Fibroblast of the conjunctiva (primary cell): ENCODE measurements at regions not wholly inside any gene's neighbourhood (a gene's known extent, or its start where the extent isn't known, plus 50 kb on each side); places are given as distances from the start of the nearest gene placed in this dataset.
A peak's percentile ranks its signal among the peaks of the same experiment; 100 is the strongest.

Source experiments
- DNase-seq: peaks from one replicate; pipeline ENCODE4 v3.0.0-alpha.2; 2010; ENCODE audit warnings: low read depth

DNA sequence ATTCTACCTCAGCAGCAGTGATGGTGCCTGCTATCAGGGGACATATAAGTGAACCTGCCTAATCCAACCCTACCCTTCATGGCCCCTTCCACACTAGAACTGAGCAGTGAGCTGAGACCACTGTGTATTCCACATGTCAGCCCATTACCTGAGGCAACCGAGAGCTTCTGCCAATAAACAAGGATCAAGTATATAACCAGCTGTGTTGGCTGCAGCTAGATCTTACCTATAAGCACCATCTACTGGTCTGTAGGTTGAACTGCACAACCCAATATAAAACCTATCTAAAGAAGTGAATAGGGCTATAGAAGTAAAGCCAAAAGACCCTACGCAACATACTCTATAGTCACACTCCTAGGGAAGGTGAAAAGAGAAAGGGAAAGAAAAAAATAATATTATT, 376.9 kb downstream of the HHIPL2 start:
- DNase-seq, result peak; percentile 72

DNA sequence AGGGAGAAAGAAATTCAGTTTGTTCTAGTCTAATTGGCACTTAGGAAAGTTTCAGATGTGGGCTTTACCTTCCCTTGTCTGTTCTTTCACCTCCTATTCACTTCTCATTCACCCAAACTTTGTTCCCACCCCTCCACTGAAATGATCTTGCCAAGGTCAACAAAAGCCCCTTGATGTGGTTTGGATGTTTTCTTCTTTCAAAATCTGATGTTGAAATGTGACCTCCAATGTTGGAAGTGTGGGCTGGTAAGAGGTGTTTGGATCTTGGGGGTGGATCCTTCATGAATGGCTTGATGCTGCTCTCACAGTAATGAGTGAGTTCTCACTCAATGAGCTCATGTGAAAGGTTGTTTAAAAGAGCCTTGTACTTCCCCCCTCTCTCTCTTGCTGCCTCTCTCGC, 379.3 kb downstream of the HHIPL2 start:
- DNase-seq, result no peak

DNA sequence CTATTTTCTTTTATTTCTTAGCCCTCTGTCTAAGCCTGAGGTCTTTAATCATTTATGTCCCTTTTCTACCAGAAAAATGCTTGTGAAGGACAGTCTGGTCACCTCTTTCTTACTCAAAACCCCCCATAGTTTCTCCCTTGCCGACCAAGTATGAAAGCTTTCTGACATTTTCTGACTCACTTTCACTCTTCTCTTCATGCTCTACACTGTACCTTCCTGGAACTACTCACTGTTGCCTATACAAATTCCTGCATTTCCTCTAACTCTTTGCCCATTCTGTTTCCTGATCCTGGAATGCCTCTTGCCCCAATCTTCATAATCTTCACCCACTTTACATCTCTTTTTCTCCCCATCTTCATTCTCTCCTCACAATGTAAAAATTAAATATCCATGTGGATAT, 380.0 kb downstream of the HHIPL2 start:
- no peak for DNase-seq

DNA sequence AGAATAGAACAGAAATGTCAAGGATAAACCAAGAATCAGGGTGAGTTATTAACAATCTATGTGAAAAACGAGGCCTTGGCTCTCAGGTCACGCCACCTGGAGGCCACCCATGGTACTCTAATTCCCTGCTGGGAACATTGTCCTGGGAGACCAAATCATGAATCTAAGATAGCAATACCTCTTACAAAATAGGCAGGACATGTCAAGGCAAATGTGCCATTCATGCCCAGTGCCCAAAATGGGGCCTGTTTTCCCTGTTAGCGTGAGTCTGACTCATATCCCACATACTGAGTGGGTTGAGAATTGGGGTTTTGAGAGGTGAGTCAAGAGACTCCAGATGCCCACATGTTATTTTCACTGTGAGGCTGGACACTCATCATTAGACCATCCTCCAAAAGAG, 380.8 kb downstream of the HHIPL2 start:
- peak; percentile 20 for DNase-seq

DNA sequence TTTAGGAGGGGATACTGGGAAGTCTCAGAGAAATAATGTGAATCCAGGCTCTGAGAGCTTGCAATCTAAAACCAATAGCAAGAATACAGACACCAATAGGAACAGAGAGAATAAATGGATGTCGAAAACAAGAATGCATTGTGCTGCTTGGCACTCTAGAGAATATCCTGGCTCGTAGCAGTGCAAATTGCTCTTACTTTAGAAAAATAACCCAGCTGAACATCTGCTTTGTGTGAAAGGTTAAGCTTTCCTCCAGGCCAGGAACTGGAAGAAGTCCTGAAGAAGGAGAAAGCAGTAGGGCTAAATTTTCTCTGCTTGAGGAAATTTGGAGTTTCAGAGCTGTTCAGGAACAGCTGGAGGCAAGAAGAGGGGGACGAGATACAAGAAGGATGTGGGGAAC, 382.3 kb downstream of the HHIPL2 start:
- DNase-seq, result peak; percentile 56

DNA sequence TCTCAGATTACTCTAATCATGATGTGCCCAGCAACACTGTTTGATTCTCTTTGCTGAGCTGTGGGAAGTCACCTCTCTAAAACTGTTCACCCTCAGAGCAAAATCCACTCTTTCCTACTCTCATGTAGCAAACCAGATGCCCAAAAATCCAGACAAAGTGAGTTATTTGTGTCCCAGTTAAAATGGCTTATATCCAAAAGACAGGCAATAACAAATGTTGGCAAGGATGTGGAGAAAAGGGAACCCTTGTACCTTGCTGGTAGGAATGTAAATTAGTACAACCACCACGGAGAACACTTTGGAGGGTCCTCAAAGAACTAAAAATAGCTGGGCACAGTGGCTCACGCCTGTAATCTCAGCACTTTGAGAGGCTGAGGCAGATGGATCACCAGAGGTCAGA, 384.0 kb downstream of the HHIPL2 start:
- no peak for DNase-seq

DNA sequence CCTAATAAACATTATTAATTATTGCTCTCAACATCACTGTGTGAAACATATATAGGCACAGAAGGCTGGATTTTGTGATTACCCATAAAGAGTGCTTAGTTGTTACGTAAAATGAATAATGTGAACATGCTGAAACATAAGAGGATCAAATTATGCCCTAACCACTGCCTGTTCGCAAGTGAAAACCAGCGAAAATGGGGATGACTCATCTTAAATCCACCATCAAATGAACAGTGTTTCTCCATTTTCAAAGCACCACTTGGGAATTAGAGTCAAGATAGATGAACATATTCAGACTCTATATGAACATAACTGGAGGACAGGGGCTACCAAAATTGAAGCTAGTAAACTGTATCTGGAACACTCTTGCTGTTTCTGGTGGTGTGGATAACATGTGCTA, 386.2 kb downstream of the HHIPL2 start:
- no peak for DNase-seq

DNA sequence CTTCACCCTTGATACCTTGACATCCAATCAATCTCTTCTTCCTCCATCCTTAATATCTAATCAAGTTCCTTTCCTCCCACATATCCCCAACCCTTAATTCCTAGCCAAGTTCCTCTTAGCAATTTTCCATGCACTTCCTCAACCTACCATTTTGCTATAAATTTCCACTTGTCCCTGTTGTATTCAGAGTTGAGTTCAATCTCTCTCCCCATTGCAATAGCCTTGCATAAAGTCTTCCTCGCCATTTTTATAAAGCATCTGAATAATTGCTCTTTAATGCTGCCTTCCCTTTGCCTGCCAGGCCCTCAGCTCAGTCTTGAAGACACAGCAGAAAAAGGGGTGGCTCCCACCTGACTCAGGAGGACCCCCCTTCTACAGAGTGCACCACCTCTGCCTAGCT, 390.3 kb downstream of the HHIPL2 start:
- DNase-seq, result no peak

DNA sequence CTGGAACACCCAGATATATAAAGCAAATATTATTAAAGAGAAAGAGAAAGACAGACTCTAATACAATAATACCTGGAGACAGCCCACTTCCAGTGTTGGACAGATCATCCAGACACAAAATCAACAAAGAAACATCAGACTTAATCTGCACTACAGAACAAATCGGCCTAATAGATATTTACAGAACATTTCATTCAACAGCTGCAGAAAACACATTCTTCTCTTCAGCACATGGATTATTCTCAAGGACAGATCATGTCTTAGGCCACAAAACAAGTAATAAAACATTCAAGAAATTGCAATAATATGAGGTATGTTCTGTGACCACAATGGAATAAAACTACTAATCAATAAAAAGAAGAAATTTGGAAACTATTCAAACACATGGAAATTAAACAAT, 398.3 kb upstream of the DUSP10 start:
- DNase-seq, result no peak

DNA sequence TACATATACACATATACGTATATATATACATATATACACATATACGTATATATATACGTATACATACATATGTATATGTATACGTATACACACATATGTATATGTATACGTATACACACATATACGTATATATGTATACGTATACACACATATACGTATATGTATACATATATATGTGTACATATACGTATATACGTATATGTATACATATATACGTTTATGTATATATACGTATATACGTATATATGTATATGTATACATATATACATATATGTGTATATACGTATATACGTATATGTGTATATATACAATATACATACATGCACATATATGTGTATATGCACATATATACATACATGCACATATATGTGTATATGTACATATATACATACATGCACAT, 396.2 kb upstream of the DUSP10 start:
- DNase-seq, result no peak

DNA sequence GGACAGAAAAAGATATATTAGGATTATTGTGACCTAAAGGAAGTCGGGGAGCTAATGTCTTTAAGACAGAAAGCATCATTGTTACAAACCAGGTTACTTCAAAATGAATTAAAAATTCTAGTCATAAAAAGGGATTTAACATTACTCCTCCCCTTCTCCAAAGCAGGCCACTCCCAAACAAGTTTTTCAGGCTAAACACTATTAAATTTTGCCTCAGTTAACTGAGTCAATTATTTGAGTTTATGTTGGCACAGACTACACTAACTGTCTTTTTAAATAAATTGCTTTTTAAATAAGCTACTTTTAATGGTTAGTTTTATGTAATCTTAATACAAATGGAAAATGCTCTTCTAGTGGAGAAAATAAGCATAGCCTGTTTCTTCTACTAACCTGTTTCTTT, 395.0 kb upstream of the DUSP10 start:
- no peak for DNase-seq

DNA sequence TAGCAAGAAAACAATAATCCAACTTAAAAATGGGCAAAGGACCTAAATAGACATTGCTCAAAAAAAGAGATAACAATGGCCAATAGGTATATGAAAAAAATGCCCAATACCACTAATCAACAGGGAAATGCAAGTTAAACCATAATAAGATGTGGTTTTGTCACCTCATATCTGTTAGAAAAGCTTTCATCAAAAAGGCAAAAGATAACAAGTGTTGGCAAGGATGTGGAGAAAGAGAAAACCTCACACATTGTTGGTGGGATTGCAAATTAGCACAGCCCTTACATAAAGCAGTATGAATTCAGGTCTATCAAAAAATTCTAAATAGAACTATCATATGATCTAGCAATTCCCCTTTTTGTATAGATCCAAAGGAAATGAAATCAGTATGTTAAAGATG, 387.2 kb upstream of the DUSP10 start:
- DNase-seq, result no peak

DNA sequence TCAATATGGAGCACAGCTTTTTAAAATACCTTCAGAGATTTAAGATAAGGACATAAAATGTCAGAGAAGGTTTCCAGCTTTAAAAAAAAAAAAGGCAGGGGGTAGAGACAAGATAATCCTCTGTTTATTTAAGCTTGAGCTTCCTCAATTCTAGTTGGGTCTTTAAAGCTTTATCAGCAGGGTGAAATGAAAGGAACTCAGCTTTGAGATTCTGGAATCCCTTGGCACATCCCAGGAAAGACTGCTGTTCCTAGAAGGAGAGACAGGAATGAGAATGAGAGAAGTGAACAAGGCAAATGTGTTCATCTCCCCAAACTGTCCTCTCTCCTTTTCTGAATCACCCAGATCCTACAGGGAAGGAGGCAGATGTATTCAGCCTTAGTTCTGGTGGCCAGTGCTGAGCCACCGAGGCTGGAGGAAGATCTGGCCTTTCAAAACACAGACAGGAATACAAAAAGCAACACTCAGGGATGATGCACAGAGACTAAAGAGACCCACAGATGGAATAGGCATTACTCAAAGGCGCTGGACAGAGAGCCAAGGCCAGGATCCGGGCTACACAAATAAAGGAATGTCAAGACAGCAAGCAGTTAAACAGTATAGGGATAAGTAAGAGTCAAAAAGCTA, 385.8 kb upstream of the DUSP10 start:
- no peak for DNase-seq

DNA sequence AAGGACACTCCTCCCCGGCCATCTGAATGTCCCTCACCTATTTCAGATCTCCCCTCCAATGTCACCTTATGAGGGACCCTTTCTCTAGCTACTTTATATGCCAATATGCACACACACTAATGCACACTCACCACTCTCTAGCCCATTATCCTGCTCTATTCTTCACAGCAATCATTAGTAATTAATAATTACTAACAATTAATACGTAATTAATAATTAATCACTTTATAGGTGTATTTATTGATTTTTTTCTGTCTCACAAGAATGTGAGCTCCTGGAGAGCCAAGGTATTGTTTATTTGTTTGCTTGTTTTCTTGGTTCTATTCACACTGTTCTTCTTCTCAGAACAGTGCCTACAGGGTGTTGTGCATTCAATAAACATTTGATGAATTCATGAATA, 385.2 kb upstream of the DUSP10 start:
- no peak for DNase-seq

DNA sequence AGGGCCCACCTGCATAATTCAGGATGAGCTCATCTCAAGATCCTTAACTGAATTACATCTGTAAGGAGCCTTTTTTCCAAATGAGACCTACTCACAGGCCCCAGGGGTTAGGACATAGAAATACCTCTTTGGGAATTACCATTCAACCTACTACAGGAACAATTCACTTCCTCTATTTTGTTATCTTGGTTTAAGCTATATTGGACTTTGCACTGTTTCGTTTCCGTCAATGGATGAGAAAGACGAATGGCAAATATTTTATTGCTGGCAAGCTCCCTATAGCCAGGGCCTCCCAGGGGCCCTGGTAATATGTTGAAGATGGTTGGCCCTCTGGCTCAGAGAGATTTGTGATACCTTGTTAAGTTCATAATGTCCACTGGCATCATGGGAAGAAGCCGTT, 384.2 kb upstream of the DUSP10 start:
- DNase-seq, result no peak

DNA sequence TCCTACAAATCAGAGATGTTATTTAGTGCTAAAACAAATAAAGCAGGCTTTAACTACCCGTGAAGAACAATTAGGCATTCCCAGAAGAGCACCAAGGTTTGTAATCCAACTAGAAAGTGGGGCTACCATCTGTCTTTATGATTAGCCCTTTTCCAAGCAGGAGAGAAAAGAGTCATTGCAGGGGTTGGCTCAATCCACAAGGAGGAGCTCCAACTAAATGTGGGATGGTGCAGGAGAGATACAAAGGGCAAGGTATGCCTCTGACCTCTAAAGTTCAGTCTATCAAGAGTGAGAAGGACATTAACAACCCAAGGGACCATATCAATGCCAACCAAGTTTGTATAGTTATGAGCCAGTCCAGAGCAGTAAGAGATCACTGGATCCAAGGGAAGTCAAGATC, 382.7 kb upstream of the DUSP10 start:
- DNase-seq, result no peak

DNA sequence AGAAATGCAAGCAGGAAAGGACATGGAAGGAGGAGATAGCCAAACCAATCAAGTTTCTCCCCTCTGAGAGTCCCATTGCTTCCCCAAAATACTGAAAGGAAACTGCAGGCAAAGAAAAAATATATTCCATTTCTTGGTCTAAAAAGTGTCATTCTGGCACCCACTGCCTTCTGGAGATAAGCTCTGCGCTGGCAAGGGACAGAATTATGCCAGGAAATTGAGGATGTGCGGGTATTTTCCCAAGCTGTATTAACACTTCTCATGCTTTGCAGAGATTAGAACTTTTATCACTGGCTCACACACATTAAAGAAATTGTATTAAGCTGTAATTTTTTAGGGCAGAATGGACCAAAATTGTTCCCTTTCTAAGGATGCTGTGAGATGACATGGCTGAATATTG, 381.2 kb upstream of the DUSP10 start:
- no peak for DNase-seq

DNA sequence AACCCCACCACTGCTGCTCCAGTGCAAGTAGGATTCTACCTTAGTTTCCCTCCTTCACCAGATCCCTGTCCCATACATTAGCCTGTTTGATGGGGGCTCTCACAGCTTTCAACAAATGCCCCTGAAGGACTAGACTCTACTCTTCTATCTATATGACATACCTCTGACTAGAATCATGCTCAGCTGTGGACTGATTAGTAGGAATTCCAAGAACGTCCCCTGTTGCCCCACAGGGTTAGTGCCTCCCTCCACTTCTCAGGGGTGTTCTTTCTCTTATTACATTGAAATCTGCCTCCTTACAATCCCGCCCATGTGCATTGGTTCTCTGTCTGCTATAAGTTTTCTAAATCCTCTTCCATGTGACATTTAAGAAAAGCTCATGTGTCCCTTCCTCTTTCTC, 375.9 kb upstream of the DUSP10 start:
- no peak for DNase-seq

DNA sequence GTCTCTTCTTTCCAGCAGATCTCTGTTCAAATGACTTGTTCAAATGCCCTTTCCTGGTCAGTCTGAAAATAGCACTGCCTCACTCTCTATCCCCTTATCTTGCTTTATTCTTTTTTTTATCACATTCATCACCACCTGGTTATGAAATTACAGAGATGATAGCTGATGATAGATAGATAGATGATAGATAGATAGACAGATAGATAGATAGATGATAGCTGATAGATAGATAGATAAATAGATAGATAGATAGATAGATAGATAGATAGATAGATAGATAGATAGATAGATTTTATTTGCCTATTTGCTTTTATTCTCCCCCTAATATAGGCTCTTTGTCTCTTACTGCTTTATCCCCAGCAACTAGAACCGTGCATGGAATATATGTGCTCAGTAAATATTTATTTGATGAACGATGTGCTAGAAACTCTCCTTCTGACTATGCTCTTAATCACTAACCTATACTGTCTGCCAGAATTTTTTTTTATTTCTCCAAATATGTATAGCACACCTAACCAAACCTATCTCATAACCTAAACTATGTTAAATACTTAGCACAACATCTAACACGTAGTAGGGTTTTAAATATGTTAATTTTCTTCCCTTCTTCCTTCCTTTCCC, 372.8 kb upstream of the DUSP10 start:
- DNase-seq, result no peak

DNA sequence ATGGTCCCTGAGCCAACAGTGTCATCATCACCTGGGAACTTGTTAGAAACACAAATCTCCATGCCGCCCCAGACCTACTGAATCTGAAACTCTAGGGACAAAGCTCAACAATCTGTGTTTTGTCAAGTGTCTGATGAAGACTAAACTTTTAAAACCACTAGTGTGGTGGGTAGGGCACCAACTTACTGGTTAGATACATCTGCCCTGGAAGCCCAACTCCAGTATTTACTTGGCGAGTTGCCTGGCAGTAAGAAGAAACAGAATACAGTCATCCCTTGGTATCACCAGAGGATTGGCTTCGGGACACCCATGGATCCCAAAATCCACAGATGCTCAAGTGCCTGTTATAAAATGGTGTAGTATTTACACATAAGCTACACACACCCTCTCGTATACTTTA, 367.9 kb upstream of the DUSP10 start:
- DNase-seq, result no peak

DNA sequence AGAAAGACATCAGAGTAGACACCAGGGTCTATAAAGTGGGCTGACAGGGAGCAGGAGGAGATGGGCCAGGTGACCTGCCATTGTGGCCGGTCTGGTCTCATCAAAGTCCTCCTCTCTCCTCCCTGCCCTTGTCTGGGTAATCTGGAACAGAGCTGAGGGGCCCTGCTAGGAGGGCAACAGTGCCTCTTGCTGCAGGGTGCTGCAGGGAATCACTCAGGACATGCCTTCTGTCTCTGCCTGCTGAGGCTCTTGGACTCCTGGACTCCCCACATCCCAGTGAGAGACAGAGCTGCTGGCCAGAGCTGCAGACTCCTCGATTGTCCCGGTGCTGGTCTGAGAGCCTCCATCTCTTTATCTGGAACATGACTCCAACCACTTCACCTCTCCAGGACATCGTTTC, 366.1 kb upstream of the DUSP10 start:
- DNase-seq, result no peak

DNA sequence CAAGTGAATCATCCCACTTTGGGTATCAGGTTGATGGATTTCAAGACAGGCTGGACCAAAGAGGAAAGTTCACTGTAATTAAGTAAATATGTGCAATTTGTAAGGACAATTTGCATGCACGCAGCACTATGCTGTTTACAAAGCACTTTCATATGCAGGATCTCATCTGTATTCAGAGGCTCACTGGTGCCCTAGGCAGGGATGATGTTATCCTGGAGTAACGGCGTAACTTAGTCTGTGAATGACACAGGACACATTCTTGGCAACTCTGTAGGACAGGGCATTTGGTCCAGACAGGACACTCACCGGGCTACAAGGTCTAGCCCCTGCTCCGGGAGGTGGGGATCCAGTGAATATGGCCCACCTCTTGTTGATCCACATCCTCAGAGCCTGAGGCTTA, 365.4 kb upstream of the DUSP10 start:
- no peak for DNase-seq

DNA sequence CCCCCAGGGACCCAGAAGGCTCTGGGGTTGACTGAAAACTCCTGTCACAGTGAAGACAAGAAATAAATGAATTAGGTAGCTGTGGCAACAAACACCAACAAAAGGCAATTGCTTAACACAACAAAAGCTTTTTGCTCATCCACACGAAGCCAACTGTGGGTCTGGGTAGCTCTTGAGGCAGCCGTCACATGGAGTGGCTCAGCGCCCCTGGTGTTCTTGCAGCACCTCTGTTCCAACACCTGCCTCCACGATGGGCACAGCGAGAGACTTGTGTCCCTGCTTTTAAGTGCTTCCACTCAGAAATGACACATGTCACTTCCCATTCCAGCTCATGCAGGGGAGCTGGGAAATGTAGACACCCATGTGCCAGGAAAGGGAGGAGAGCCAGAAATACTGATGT, 364.5 kb upstream of the DUSP10 start:
- DNase-seq, result no peak

DNA sequence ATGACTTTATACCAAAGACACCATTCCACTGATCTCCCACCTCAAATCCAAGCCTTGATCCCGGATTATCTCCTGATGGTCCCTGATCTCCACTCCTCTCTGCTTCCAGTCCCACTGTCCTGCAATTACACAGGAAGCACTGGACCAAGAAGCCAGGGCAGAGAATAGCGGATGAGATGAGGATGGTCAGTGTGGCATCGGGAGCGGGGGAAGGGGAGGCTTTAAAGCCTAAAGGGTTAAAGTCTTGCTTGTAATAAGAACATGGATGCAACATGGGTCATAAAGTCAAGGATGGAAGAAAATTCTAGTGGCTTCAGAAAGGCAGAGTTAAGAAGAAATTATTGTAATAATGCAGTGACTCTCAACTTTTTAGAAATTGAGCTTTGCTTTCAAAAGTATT, 364.0 kb upstream of the DUSP10 start:
- no peak for DNase-seq

DNA sequence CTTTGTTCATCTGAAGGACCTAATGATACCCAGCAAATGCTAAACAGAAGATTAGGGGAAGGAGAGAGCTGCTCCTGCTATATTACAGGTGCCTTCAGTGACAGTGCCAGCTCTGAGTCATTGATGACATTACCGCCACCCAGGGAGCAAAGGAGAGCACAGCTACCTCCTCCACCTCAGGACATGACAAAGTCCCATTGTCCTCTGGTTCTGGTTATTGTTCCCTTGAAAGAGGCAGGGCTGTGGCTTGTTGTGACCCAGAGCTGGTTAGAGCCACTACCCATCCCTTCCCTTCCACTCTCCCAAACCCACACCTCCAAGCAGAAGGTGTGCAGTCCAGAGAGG, 363.5 kb upstream of the DUSP10 start:
- DNase-seq, result no peak
